NCI-H510A (cell line): ENCODE measurements at regions not wholly inside any gene's neighbourhood (a gene's known extent, or its start where the extent isn't known, plus 50 kb on each side); places are given as distances from the start of the nearest gene placed in this dataset.

Experiments used
- DNase-seq: peaks from one replicate; lab custom pipeline; 2025; lab: John Stamatoyannopoulos, UW

GRCh38 chr22:48746789-48747425 is 1080.8 kb downstream of the BRD1 start:
- DNase-seq = no peak

GRCh38 chr22:48745842-48746788 is 1081.6 kb downstream of the BRD1 start:
- no peak for DNase-seq

- no peak for DNase-seq
Measured at GRCh38 chr22:48744967-48745841, 1082.5 kb downstream of the BRD1 start.

- no peak for DNase-seq
Measured at GRCh38 chr22:48744283-48744641, 1083.4 kb downstream of the BRD1 start.

GRCh38 chr22:48743601-48744282 is 1083.9 kb downstream of the BRD1 start:
- DNase-seq = no peak

- no peak for DNase-seq
Measured at GRCh38 chr22:48742556-48743343, 1084.9 kb downstream of the BRD1 start.

GRCh38 chr22:48742191-48742555 is 1085.5 kb downstream of the BRD1 start:
- DNase-seq = no peak

- DNase-seq = no peak
Measured at GRCh38 chr22:48741540-48741939, 1086.1 kb downstream of the BRD1 start.

- no peak for DNase-seq
Measured at GRCh38 chr22:48740731-48741405, 1086.8 kb downstream of the BRD1 start.

GRCh38 chr22:48740086-48740730 is 1087.5 kb downstream of the BRD1 start:
- DNase-seq = no peak

GRCh38 chr22:48739348-48740085 is 1088.2 kb downstream of the BRD1 start:
- no peak for DNase-seq

GRCh38 chr22:48738204-48738980 is 1089.3 kb downstream of the BRD1 start:
- DNase-seq = no peak

GRCh38 chr22:48737461-48738203 is 1090.0 kb downstream of the BRD1 start:
- no peak for DNase-seq

- no peak for DNase-seq
Measured at GRCh38 chr22:48736593-48737460, 1090.8 kb downstream of the BRD1 start.

GRCh38 chr22:48734961-48735360 is 1092.7 kb downstream of the BRD1 start:
- no peak for DNase-seq

- no peak for DNase-seq
Measured at GRCh38 chr22:48734359-48734758, 1093.3 kb downstream of the BRD1 start.
